ENCODE measurements at regions not wholly inside any gene's neighbourhood (a gene's known extent, or its start where the extent isn't known, plus 50 kb on each side); places are given as distances from the start of the nearest gene placed in this dataset.

DNA sequence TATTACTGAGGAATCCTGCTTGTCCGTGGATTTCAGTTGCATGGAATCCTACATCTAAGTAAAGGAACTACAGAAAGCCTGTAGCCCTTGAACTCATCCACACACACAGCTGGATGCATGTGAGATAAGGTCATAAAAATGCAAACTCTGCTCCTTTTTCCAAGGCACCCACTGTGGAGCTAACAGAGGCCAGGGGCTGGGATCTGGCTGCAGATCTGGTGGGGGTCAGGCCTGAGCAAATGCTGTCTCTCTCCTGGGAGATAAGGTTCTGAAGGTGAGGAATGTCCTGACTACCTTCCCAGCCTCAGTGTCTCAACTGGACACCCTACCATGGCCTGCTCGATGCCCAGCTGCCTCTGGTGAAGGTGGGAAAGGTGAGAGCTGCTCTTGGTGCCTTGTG, 321.5 kb downstream of the LRFN2 start:
- no peak for DNase-seq (ENCODE audit: low spot score)

DNA sequence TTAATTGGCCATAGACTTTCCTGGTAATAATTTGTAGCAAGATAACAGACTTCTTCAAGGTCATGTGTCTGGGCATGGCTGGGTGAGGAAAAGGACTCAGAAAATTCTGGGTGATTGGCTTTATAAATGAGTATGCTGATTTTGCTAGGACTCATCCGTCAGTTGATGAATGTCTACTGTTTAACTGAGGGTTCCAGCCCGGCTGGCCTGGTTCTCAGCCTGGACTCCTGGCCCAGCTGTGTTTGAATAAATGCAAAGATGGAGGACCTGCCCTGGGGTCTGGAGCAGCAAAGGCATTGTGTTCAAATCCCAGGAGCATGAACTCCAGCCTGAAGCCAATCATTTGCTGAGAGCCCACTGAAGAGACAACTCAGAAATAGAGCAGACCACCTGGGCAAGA, 323.2 kb downstream of the LRFN2 start:
- DNase-seq (ENCODE audit: low spot score): no peak

DNA sequence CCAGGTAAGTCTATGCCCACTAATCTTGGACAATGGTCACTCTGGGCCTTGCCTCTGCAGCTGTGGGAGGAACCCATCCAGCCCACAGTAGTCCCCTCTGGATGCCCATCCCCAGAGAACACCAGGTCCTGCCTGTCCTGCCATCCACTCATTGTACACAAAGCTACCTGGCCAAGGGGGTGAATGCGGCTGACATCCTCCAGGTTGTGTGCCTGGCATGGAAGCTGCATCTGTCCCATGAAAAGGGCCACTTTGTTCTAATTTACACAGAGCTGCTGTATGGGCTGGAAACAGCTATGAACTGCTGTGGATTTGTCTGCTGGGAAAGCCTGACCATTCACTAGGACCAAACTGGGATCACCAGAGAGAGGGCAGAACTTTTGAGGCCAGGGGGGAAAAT, 324.8 kb downstream of the LRFN2 start:
- DNase-seq (ENCODE audit: low spot score): no peak

DNA sequence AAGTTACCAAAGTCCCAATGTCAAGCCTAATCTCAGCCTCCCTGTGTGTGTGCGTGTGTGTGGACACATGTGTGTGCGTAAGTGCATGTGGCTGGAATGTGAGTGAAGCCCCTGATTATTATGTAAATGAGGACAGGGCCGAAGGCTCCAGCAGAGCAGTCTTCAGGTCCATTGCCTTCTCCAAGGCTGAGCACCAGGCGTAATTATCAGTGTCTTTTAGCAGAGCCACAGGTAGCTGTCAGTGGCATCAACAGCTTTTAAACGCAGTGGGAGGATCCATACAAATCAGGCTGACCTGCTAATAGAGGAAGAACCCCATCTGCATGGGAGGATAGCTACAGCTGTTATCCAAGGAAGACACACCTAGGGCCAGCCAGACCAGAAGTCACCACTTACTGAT, 324.3 kb upstream of the MOCS1 start:
- DNase-seq (ENCODE audit: low spot score): no peak

DNA sequence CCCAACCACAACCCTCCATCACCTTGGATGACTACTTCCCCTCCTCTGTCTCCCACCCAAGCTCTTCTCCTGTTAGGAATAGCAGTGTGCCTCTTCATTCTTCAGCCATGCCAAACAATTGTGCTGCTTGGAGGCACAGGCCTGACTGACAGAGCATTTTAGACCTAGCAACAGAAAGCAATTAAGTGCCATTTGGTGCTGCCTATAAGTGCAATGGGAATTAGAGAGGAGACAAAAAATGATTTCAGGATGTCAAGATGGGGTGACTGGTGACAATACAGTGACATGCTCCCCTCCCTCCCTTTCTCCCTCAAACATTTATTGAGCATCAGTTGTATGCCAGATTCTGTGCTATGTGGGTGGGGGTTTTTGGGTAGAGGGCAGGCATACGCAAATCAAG, 322.6 kb upstream of the MOCS1 start:
- DNase-seq (ENCODE audit: low spot score): no peak

DNA sequence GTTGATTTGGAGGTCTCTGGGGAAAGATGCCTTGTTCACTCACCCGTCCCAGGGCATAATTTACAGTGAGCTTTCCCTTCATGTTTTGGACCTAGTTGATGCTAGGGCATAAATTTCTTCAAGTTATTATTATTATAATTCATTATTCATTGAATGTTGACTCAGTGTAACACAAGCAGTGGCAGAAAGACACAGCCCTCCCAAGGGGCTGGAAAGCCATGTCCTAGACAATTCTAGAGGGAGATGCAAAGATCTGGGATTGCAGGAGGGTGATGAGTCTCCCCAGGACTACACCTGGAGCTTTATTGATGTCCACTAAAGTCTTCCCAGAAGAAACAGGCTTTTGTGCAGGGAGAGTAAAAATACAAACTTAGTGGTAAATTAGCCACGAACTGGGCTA, 322.0 kb upstream of the MOCS1 start:
- no peak for DNase-seq (ENCODE audit: low spot score)

DNA sequence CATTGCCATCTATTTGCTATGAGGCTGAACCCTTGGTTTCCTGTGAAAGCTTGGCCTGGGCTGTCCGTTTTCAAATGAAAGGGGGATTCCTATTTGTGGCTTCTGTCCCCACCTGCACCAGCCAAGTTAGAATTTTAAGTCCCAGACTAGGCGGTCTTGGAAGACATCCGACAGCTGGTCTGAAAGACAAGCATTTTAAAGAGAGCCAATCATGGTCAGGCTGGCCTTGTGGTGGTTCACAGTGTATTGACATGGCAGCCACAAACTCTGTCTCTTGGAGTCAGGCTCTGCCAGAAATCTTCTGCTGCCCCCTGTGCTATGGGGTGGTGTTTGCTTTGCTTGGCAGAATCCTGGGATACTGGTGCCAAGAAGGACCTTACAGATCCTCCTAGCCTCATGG, 319.2 kb upstream of the MOCS1 start:
- no peak for DNase-seq (ENCODE audit: low spot score)

DNA sequence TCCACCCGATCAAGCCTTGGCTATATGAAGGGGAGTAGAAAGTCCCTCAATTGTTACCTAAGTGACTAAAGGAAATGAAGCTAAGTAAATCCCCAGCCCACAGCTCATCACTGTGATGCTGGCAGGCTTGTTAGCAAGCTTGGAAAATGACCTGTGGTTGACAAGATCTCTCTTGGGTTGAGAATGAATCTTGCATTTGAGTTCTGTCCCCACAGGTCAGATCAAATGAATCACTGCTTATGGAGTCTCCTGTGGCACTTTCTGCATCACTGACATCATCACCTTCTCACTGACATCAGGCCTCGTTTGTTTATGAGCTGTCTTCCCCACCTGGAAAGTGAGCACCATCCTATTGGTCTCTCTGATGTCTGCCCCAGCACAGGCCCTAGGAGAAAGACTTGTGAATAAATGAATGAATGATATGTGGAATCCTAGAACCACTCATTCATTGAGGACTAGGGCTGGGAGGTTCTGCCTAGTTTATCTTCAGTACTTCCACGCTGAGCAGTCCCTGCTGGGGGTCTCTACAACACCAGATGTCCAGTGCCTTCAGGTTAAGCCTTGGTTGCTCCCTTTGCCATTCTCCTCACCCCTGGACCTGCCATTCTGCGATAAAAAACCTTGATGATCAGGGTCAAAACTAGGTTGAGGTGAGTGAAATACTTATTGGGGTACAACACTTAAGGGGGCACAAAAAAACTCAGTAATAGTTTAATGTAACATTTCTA, 318.4 kb upstream of the MOCS1 start:
- DNase-seq (ENCODE audit: low spot score): no peak

DNA sequence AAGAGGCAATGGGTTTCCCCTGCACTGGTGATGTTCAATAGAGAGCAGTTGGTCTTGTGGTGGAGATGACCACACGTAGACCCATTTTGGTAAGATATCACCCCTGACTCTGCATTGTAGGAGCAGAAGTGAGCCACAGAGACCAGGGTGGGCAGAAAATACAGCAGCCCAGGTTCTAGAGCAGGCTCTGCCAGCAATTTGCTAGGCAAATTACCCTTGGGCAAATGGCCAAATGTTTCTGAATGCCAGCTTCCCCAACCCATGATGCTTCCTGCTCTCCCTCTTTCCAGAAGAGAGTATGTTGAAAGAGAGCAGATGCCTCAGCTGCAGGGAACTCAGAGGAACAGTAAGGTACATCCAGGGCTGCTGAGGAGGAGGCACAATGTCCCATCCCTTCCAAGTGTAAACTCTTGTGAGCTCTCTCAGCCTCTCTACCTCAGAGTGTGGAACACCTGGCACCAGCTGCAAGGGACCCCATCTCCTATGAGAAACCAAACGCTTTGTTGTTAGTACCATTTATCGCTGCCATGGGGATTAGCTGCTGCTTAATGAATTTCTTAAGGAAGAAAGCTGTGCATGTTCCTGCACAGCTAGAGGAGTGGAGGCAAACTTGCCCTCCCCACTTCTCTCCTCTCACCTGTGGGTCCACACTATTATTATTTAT, 317.5 kb upstream of the MOCS1 start:
- DNase-seq (ENCODE audit: low spot score): no peak

DNA sequence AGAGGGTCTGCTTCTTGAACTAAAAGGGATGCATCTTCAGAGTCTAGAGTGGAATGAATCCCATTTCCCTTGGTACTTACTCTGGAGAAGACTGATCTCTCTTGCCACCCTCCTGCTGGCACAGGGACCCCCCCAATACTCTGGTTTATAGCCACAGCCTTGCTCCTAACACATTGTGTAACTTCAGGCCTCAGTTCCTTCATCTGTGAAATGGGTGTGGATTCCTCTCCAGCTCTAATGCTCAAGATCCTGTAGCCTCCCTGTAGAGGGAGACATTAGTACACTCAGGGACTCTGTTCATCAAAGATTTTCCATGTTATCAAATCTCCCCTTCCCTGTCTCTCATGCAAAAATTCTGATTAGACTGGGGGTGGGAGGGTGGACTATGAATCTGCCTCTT, 315.7 kb upstream of the MOCS1 start:
- no peak for DNase-seq (ENCODE audit: low spot score)

DNA sequence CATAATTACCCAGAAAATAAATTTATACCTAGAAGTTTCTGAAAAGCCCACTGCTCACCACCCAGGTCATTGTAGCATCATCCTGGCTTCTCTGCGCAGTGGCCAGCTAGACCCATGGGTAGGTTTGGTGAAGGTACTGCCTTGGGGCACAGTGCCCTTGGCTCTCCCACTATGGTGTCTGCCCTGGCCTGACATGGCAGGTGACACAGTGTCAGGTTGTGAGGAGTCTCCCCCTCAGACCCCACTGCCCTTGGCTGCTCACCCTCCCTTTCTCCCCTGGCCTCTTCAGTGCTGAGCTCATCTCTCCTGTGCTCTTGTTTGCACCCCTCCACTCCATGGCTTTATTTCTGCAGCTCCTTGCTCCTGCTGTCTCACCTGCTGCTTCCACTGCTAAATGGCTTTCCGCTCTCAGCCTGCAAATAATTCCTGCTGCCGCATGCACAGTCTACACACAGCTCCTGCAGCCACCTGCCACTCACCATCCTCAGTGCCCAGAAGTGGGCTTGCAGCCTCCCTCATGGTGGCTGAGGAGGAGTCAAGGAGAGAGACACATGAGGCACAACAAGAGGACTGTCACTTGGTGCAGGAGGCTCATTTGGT, 313.4 kb upstream of the MOCS1 start:
- no peak for DNase-seq (ENCODE audit: low spot score)

DNA sequence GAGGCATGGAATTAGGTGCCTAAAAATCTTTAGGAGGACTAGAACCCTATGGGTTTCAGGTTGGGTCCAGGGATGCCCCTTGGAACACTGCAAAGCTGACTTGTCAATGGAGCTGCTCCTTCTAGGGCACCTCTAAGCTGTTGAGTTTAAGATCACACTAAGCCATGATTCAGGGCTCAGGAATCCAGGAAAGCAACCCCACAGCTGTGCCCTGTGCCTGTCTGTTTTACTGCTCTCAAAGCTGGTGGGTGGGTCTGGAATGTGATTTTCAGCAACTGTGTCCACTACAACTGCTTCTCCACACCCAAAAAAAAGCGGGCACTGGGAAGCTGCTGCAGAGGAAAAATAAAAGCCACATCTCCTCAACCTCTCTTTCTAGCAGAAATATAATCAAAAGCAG, 310.4 kb upstream of the MOCS1 start:
- no peak for DNase-seq (ENCODE audit: low spot score)

DNA sequence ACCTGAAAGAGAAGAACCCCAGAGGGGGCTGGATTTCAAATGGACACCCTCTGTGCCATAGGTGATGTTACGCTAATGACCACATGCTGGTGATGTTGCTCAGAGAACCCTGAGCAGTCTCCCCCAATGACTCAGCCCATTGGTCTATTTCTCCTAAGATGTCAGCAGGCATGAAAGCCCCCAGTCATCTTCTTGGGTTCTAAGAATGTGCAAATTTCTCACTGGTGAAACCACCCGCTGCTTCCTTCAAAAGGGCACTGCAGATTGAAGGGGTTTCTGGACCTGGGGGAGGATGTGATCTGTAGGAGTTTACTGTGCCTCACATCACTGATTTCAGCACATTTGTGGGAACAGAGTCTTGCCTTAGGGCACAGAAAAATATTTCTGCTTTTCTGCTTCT, 298.4 kb upstream of the MOCS1 start:
- DNase-seq (ENCODE audit: low spot score): no peak

DNA sequence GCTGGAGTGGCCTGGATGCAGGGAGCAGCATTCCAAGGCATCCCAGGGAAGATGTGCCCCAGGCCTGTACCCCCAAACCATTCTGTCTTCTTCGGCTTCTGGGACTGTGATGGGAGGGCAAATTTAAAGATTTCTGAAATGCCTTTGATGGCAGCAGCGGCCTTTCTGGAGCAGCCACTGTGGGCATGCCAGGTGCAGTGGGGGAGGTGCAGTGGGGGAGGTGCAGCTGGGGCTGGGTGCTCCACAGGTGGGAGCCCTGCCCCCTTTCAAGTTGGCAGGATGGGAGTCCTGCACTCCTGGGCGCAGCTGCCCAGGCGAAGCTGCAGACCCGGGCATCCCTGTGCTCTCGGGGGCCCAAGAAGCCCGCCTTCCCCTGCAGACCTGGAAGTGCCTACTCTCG, 293.5 kb upstream of the MOCS1 start:
- no peak for DNase-seq (ENCODE audit: low spot score)

DNA sequence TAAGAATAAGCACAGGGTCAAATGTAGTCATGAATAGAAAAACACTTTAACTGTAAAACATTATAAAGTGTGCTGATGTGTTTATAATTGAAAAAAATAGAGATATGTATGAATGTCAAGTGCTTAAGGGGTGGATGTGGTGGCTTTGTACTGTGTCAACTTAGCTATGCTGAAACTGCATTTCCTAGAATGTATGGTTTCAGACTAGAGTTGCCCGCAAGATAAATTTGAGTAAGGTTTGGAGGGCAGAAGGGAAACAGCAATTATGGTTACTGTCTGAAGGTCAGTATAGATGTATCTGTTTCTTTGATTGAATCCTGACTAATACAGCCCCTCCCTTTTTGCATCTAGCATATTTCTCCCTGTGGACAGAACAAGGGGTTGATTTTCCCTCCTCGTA, 288.1 kb upstream of the MOCS1 start:
- no peak for DNase-seq (ENCODE audit: low spot score)

DNA sequence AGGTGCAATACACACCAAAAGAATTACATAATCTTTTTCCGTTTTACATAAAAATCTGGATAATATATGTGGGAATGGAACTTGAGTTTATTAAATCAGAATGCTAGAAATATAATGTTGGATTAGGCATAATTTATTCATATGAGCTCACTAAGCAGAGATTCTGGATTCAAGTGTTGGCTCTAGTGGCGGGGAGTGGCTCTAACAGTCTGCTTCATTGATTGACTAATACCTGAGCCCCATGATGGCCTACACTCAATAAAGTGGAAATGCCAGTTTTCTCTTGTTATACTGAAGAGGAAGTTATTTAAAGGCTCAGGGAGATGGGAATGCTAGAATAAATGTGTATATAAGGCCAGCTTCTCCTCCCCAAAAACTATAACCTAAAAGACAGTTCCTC, 285.5 kb upstream of the MOCS1 start:
- DNase-seq (ENCODE audit: low spot score): no peak

DNA sequence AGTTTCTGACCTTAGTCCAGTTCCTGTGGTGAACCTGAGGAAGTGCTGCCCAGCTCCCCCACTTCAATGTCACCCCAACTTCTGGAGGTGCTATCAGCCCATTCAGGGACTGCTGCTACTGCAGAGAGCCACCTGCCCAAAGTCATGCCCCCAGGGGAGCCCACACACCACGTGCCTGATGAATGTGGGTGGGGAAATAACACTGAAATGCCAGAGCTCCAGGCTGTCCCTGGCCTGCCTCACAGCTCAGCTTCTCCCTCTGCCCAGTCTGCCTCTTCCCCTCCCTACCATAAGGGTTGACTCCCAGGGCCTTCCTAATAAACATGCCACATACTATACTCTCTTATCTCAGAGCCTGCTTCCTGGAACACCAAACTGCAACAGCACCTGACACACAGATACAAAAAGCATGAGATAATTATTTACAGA, 276.4 kb upstream of the MOCS1 start:
- DNase-seq (ENCODE audit: low spot score): no peak

DNA sequence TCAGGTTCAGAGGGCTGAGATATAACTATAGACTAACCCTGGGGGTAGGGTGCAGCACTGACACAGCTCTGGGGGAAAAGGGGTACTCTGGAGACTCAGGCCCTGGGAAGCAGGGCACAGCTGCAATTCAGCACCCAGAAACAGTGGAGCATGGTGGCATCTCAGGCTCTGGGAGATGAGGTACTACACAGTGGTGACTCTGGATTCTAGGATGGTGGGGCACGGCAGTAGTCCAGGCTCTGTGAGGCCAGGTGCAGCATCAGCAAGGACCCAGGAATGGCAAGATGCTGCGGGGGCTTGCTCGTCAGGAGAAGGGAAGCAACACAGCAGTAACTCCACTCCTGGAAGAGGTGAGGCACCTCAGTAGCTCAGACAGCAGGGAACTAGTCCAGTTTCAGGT, 271.5 kb upstream of the MOCS1 start:
- DNase-seq (ENCODE audit: low spot score): no peak

DNA sequence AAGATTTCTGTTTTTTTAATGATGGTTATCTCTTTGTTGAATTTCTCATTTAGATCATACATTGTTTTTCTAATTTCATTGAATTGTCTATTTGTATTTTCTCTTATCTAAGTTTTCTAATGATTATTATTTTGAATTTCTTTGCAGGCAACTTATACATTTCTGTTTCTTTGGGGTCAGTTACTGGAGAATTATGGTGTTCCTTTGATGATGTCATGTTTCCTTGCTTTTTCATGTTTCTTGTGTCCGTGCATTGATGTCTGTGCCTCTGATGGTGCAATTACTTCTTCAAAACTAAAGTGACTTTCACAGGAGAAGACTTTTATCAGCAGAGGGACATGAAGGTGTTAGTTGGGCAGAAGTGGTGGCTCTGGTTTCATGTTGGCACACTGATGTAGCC, 270.7 kb upstream of the MOCS1 start:
- no peak for DNase-seq (ENCODE audit: low spot score)

DNA sequence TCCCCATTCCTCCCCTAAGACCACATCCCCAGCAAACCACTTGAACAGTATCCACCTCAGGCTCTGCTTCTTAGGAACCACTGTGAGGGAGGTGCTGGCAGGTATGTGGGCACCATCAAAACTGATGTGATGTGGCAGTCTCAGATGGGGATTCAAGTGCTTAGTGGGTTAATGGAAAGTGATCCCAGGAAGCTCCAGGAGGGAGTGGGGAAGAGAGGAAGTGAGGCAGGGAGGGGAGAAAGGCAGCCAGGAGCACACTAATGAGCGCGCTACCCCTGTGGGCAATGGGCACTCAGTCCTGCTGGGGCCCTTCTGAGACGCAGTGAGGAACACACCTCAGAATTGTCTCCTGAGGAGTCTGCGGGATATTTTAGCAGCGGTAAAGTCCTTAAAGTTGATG, 263.1 kb upstream of the MOCS1 start:
- DNase-seq (ENCODE audit: low spot score): no peak

DNA sequence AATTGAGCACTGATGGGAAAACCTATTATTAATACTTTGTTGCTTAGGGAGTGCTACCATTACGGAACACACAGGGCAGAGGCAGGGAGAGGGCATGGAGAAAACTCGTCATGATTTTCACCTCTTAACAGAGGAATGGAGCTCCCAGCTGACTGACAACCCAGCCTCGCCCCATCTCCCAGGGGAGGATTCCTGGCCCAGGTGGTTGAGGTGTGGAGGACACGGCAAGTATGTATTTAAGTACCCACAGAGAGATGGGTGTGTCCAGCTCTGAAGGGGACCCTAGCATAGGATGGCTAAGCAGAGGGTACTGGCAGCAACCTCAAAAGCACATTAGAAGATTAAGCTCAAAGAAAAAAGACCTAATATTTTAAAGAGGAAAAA, 261.9 kb upstream of the MOCS1 start:
- DNase-seq (ENCODE audit: low spot score): no peak

DNA sequence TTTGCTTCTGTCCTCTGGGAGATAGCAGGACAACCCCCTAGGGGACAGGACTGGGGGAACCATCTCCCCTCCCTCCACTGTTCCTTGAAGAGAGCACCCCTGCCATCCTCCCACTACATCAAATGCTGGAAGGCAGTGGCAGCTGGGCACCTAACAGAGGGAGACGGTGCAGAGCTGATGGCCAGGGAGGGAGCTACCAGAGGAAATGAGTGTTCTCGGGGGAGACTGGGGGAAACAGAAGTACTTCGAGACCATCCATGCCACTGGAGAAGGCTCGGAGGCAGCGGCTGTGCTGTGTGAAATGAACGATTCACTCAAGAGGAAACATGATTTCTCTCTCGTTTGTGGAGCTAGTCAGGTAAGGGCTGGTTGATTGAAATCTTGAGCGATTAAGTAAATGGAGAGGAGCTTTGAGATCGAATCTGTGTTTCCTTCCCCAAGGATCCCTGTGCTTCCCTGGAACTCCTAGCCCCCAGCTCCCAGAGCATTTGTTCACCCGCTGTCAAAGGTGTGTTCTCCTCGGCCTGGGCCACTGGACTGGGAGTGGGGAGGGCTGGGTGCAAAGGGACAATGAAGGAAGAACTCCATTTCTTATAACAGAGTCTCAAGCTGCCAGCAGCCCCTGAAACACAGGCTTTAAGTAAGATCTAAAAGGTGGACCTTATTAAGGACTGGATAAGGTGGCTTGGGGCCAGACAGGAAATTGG, 261.3 kb upstream of the MOCS1 start:
- DNase-seq (ENCODE audit: low spot score): no peak

Measured in AG08396 (cell line).